H9 (cell line): ENCODE measurements at regions not wholly inside any gene's neighbourhood (a gene's known extent, or its start where the extent isn't known, plus 50 kb on each side); places are given as distances from the start of the nearest gene placed in this dataset.

ENCODE experiments used
- DNase-seq: peaks from one replicate; pipeline ENCODE4 v3.0.0-alpha.2; 2017
- H2AFZ ChIP-seq: one replicate; pipeline ENCODE4 v1.6.1; 2013; ENCODE audit warnings: mild to moderate bottlenecking, low read length, control low read depth, moderate library complexity
- H2AK5ac ChIP-seq: 2 replicates; pipeline ENCODE4 v1.6.1; 2013; ENCODE audit warnings: low read length, control low read depth, mixed read lengths; ENCODE audit not compliant: insufficient read length
- H2BK120ac ChIP-seq: one replicate; pipeline ENCODE4 v1.6.1; 2013; ENCODE audit warnings: low read depth, mild to moderate bottlenecking, low read length, control low read depth, inconsistent platforms; ENCODE audit not compliant: poor library complexity, severe bottlenecking
- H2BK12ac ChIP-seq: 2 replicates; pipeline ENCODE4 v1.6.1; 2013; ENCODE audit warnings: low read length, control low read depth, mixed read lengths, low read depth; ENCODE audit not compliant: insufficient read length
- H2BK15ac ChIP-seq: 2 replicates; pipeline ENCODE4 v1.6.1; 2013; ENCODE audit warnings: low read depth, low read length, control low read depth
- H2BK20ac ChIP-seq: one replicate; pipeline ENCODE4 v1.6.1; 2013; ENCODE audit warnings: low read depth, mild to moderate bottlenecking, low read length, control low read depth, inconsistent platforms; ENCODE audit not compliant: poor library complexity, severe bottlenecking
- H2BK5ac ChIP-seq: 2 replicates; pipeline ENCODE4 v1.6.1; 2013; ENCODE audit warnings: low read length, control low read depth, mixed read lengths; ENCODE audit not compliant: insufficient read length
- H3K14ac ChIP-seq: 2 replicates; pipeline ENCODE4 v1.6.1; 2013; ENCODE audit warnings: low read length, control low read depth; ENCODE audit not compliant: insufficient read depth
- H3K18ac ChIP-seq: 2 replicates; pipeline ENCODE4 v1.6.1; 2013; ENCODE audit warnings: low read depth, mild to moderate bottlenecking, mixed read lengths, low read length, control low read depth; ENCODE audit not compliant: insufficient read length
- H3K23ac ChIP-seq: 2 replicates; pipeline ENCODE4 v1.6.1; 2013; ENCODE audit warnings: low read length, control low read depth, mixed read lengths, low read depth; ENCODE audit not compliant: insufficient read length
- H3K23me2 ChIP-seq: 2 replicates; pipeline ENCODE4 v1.6.1; 2013; ENCODE audit warnings: low read depth, mild to moderate bottlenecking, mixed read lengths, low read length, control low read depth; ENCODE audit not compliant: insufficient read length, poor library complexity, severe bottlenecking
- H3K27ac ChIP-seq: 2 replicates; pipeline ENCODE4 v1.5.1; 2013; ENCODE audit warnings: low read length, control low read depth, mixed read lengths, low read depth; ENCODE audit not compliant: insufficient read length
- H3K27me3 ChIP-seq: 2 replicates; pipeline ENCODE4 v1.6.1; 2013; ENCODE audit warnings: low read length, control low read depth, inconsistent platforms; ENCODE audit not compliant: insufficient read depth
- H3K4ac ChIP-seq: 2 replicates; pipeline ENCODE4 v1.6.1; 2013; ENCODE audit warnings: low read depth, mild to moderate bottlenecking, control low read depth, inconsistent platforms, low read length, moderate library complexity
- H3K4me1 ChIP-seq: 2 replicates; pipeline ENCODE4 v1.6.1; 2013; ENCODE audit warnings: low read length, control low read depth, inconsistent platforms; ENCODE audit not compliant: insufficient read depth
- H3K4me2 ChIP-seq: 2 replicates; pipeline ENCODE4 v1.6.1; 2013; ENCODE audit warnings: low read length, control low read depth, mixed read lengths; ENCODE audit not compliant: insufficient read length, insufficient read depth
- H3K56ac ChIP-seq: 2 replicates; pipeline ENCODE4 v1.6.1; 2013; ENCODE audit warnings: low read depth, mild to moderate bottlenecking, mixed read lengths, low read length, control low read depth; ENCODE audit not compliant: insufficient read length
- H3K79me1 ChIP-seq: 2 replicates; pipeline ENCODE4 v1.6.1; 2013; ENCODE audit warnings: low read depth, mild to moderate bottlenecking, moderate library complexity, low read length, control low read depth, inconsistent platforms; ENCODE audit not compliant: insufficient read depth, poor library complexity, severe bottlenecking
- H3K79me2 ChIP-seq: 2 replicates; pipeline ENCODE4 v1.6.1; 2013; ENCODE audit warnings: low read length, control low read depth, inconsistent platforms; ENCODE audit not compliant: insufficient read depth
- H3K9ac ChIP-seq: 2 replicates; pipeline ENCODE4 v1.6.1; 2013; ENCODE audit warnings: low read length, control low read depth, mixed read lengths; ENCODE audit not compliant: insufficient read length; ENCODE audit errors: extremely low read depth
- H3K9me3 ChIP-seq: one replicate; pipeline ENCODE4 v1.6.1; 2013; ENCODE audit warnings: low read depth, low read length, inconsistent platforms; ENCODE audit not compliant: control insufficient read depth
- H3T11ph ChIP-seq: one replicate; pipeline ENCODE4 v1.6.1; 2013; ENCODE audit warnings: mild to moderate bottlenecking, low read length, control low read depth, inconsistent platforms
- H4K20me1 ChIP-seq: one replicate; pipeline ENCODE4 v1.6.1; 2013; ENCODE audit not compliant: control insufficient read depth, insufficient read length, insufficient read depth
- H4K5ac ChIP-seq: 2 replicates; pipeline ENCODE4 v1.6.1; 2013; ENCODE audit warnings: low read depth, mild to moderate bottlenecking, mixed read lengths, low read length, control low read depth; ENCODE audit not compliant: insufficient read length
- H4K8ac ChIP-seq: replicated peaks from 2 replicates; pipeline ENCODE4 v1.6.1; 2013; ENCODE audit warnings: low read length, control low read depth, mixed read lengths, low read depth; ENCODE audit not compliant: insufficient read length
- H4K91ac ChIP-seq: 2 replicates; pipeline ENCODE4 v1.6.1; 2013; ENCODE audit warnings: low read depth, mild to moderate bottlenecking, moderate library complexity, mixed read lengths, low read length, control low read depth; ENCODE audit not compliant: insufficient read length
- H3K27ac Mint-ChIP-seq, 3 experiments: 2 replicates in 2 of 3; 3 replicates in 1 of 3; pipeline ENCODE4 v1.8.0; 2020 to 2021; ENCODE audit warnings: mixed read lengths in 3 of 3, mild to moderate bottlenecking in 1 of 3, moderate library complexity in 1 of 3
- H3K27me3 Mint-ChIP-seq: 2 replicates; pipeline ENCODE4 v1.8.0; 2021; ENCODE audit warnings: low read depth, mild to moderate bottlenecking, moderate library complexity, mixed read lengths
- H3K36me3 Mint-ChIP-seq, 3 experiments: 2 replicates in 2 of 3; 3 replicates in 1 of 3; pipeline ENCODE4 v1.8.0; 2020 to 2021; ENCODE audit warnings: low read depth in 3 of 3, mixed read lengths in 3 of 3; ENCODE audit not compliant: insufficient read depth in 1 of 3
- H3K4me1 Mint-ChIP-seq, 2 experiments: 2 replicates each; pipeline ENCODE4 v1.8.0; 2020; ENCODE audit warnings: mixed read lengths in 2 of 2
- H3K4me3 Mint-ChIP-seq, 2 experiments: 2 replicates in 1 of 2; 3 replicates in 1 of 2; pipeline ENCODE4 v1.8.0; 2020 to 2021; ENCODE audit warnings: mild to moderate bottlenecking in 2 of 2, mixed read lengths in 2 of 2, moderate library complexity in 1 of 2
- H3K9me3 Mint-ChIP-seq, 2 experiments: 2 replicates in 1 of 2; 3 replicates in 1 of 2; pipeline ENCODE4 v1.8.0; 2020; ENCODE audit warnings: mild to moderate bottlenecking in 2 of 2, mixed read lengths in 2 of 2, moderate library complexity in 1 of 2
- WGBS: extraction: QIAGEN DNeasy Blood & Tissue Kit; methylation state at CpG from one replicate; pipeline ENCODE4 v1.1.7; 2013; ENCODE audit warnings: missing lambda C conversion rate, low lambda C conversion rate, mixed read lengths; ENCODE audit not compliant: insufficient read length; ENCODE audit errors: extremely low coverage; 5-methylcytosine and 5-hydroxymethylcytosine counted together
- TF ChIP-seq, protein P1 (sequence below): fragments of 200-600 bp; sonication (generic); conservative IDR thresholded peaks from 3 replicates; pipeline ENCODE4 v1.8.0; 2021; ENCODE audit warnings: antibody characterized with exemption, mild to moderate bottlenecking

- TF ChIP-seq, protein P1, sequence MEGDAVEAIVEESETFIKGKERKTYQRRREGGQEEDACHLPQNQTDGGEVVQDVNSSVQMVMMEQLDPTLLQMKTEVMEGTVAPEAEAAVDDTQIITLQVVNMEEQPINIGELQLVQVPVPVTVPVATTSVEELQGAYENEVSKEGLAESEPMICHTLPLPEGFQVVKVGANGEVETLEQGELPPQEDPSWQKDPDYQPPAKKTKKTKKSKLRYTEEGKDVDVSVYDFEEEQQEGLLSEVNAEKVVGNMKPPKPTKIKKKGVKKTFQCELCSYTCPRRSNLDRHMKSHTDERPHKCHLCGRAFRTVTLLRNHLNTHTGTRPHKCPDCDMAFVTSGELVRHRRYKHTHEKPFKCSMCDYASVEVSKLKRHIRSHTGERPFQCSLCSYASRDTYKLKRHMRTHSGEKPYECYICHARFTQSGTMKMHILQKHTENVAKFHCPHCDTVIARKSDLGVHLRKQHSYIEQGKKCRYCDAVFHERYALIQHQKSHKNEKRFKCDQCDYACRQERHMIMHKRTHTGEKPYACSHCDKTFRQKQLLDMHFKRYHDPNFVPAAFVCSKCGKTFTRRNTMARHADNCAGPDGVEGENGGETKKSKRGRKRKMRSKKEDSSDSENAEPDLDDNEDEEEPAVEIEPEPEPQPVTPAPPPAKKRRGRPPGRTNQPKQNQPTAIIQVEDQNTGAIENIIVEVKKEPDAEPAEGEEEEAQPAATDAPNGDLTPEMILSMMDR = no peak
- Histone ChIP-seq H3T11ph (no peak overlapping the region), H3K27me3 (no peaks in the 10 kb centered on the region), H3K4ac (no peak overlapping the region), H3K18ac (no peak overlapping the region), H4K91ac (no peak overlapping the region), H3K27ac (no peak overlapping the region), H3K23ac (no peak overlapping the region), H3K14ac (no peak overlapping the region), H2BK5ac (no peak overlapping the region), H2BK120ac (no peak overlapping the region), H4K8ac (no peak overlapping the region), H4K5ac (no peak overlapping the region), H3K56ac (no peak overlapping the region), H3K79me1 (no peaks in the 10 kb centered on the region), H3K9ac (no peak overlapping the region), H4K20me1 (no peaks in the 10 kb centered on the region), H3K23me2 (no peaks in the 10 kb centered on the region), H2BK12ac (no peak overlapping the region), H3K9me3 (no peaks in the 10 kb centered on the region), H3K4me1 (no peaks in the 10 kb centered on the region), H3K4me2 (no peak overlapping the region), H2AFZ (no peak overlapping the region), H2BK20ac (no peak overlapping the region), H2BK15ac (no peak overlapping the region), H2AK5ac (no peak overlapping the region), H3K79me2 (no peaks in the 10 kb centered on the region)
- no CpG with 5 or more reads among the region's 4 CpGs for WGBS
- DNase-seq = no peak
- no peak overlapping the region for H3K27ac Mint-ChIP-seq
- H3K36me3 Mint-ChIP-seq = no peaks in the 10 kb centered on the region
- peaks cover 12 to 14% of the 10 kb centered on the region in 2 experiments for H3K4me1 Mint-ChIP-seq
- no peak overlapping the region for H3K4me3 Mint-ChIP-seq
- H3K9me3 Mint-ChIP-seq = no peaks in the 10 kb centered on the region
- H3K27me3 Mint-ChIP-seq = no peaks in the 10 kb centered on the region; the same call in 1 of the 2 replicates
Measured at GRCh38 chr5:93673316-93673954, 68.0 kb downstream of the POU5F2 start.
